Neural cell (in vitro differentiated cells): ENCODE measurements at regions not wholly inside any gene's neighbourhood (a gene's known extent, or its start where the extent isn't known, plus 50 kb on each side); places are given as distances from the start of the nearest gene placed in this dataset.

Source experiments
- EP300 ChIP-seq: fragments of 450-650 bp; conservative IDR thresholded peaks from 2 replicates; pipeline ENCODE4 v1.6.1; 2014; ENCODE audit warnings: antibody characterized with exemption, mild to moderate bottlenecking, moderate library complexity; ENCODE audit not compliant: poor library complexity, severe bottlenecking
- EZH2 ChIP-seq: fragments of 200-600, 300-800 bp; shearing (Covaris generic), sonication (generic); IDR thresholded peaks from 2 replicates; pipeline ENCODE4 v1.6.1; 2014; ENCODE audit warnings: antibody characterized with exemption, low read length, borderline replicate concordance, mild to moderate bottlenecking; ENCODE audit not compliant: insufficient read depth, poor library complexity, severe bottlenecking

DNA sequence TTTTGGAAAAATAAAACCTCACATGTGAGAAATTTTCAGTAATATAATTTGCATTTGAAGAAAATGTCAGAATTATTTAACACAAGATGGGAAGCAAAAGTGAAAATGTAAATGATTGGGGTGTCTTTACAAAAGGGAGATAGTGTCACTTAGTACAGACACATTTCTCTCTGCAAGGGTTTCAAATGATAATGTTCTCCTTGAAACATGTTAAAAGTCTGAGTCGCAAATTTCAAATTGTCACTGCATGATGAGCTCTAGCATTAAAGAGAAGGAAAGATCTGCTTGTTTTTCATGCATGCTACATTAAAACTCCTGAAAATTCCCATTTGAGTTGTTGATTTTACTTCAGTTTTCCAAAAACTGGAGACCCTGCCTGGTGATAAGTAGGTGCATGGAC is 122.0 kb upstream of the LDB2 start:
- TF ChIP-seq EZH2 (no peak), EP300 (no peak)
